ENCODE measurements at regions not wholly inside any gene's neighbourhood (a gene's known extent, or its start where the extent isn't known, plus 50 kb on each side); places are given as distances from the start of the nearest gene placed in this dataset.
A peak's percentile ranks its signal among the peaks of the same experiment; 100 is the strongest.

- no peak for DNase-seq (ENCODE audit: low spot score)
- in situ Hi-C loops (cut with HindIII; ENCODE audit: low sequenced_read_pairs): no loop called here
These were observed 146.4 kb upstream of the FAM83B start for GRCh38 chr6:54700158-54700557.

GRCh38 chr6:54702772-54703171 lies 143.8 kb upstream of the FAM83B start:
- in situ Hi-C loops (cut with HindIII; ENCODE audit: low sequenced_read_pairs): no loop called here

GRCh38 chr6:54706391-54706790 lies 140.2 kb upstream of the FAM83B start:
- in situ Hi-C loops (cut with HindIII; ENCODE audit: low sequenced_read_pairs): no loop called here
- no peak for DNase-seq (ENCODE audit: low spot score)

More at GRCh38 chr6:54702772-54703171, 143.8 kb upstream of the FAM83B start:
- DNase-seq (ENCODE audit: low spot score): no peak

GRCh38 chr6:54706844-54707605 lies 139.5 kb upstream of the FAM83B start:
- in situ Hi-C loops (cut with HindIII; ENCODE audit: low sequenced_read_pairs): no loop called here
- DNase-seq (ENCODE audit: low spot score): no peak

GRCh38 chr6:54710456-54710855 lies 136.1 kb upstream of the FAM83B start:
- no peak for DNase-seq (ENCODE audit: low spot score)
- in situ Hi-C loops (cut with HindIII; ENCODE audit: low sequenced_read_pairs): no loop called here

- DNase-seq (ENCODE audit: low spot score): no peak
- in situ Hi-C loops (cut with HindIII; ENCODE audit: low sequenced_read_pairs): no loop called here
These were observed 130.6 kb upstream of the FAM83B start for GRCh38 chr6:54716010-54716409.

- in situ Hi-C loops (cut with HindIII; ENCODE audit: low sequenced_read_pairs): no loop called here
- no peak for DNase-seq (ENCODE audit: low spot score)
These were observed 129.7 kb upstream of the FAM83B start for GRCh38 chr6:54716877-54717276.

GRCh38 chr6:54717849-54718455 lies 128.6 kb upstream of the FAM83B start:
- in situ Hi-C loops (cut with HindIII; ENCODE audit: low sequenced_read_pairs): no loop called here
- DNase-seq (ENCODE audit: low spot score): peak; percentile 66

GRCh38 chr6:54718541-54719023 lies 128.0 kb upstream of the FAM83B start:
- DNase-seq (ENCODE audit: low spot score): no peak
- in situ Hi-C loops (cut with HindIII; ENCODE audit: low sequenced_read_pairs): no loop called here

- no peak for DNase-seq (ENCODE audit: low spot score)
- in situ Hi-C loops (cut with HindIII; ENCODE audit: low sequenced_read_pairs): no loop called here
These were observed 127.4 kb upstream of the FAM83B start for GRCh38 chr6:54719131-54719530.

GRCh38 chr6:54719633-54720032 lies 126.9 kb upstream of the FAM83B start:
- no peak for DNase-seq (ENCODE audit: low spot score)
- in situ Hi-C loops (cut with HindIII; ENCODE audit: low sequenced_read_pairs): no loop called here

GRCh38 chr6:54722328-54722727 lies 124.2 kb upstream of the FAM83B start:
- in situ Hi-C loops (cut with HindIII; ENCODE audit: low sequenced_read_pairs): no loop called here
- no peak for DNase-seq (ENCODE audit: low spot score)

- in situ Hi-C loops (cut with HindIII; ENCODE audit: low sequenced_read_pairs): no loop called here
- DNase-seq (ENCODE audit: low spot score): no peak
These were observed 116.9 kb upstream of the FAM83B start for GRCh38 chr6:54729716-54730115.

GRCh38 chr6:54730767-54731630 lies 115.6 kb upstream of the FAM83B start:
- DNase-seq (ENCODE audit: low spot score): no peak
- in situ Hi-C loops (cut with HindIII; ENCODE audit: low sequenced_read_pairs): no loop called here

- no peak for DNase-seq (ENCODE audit: low spot score)
- in situ Hi-C loops (cut with HindIII; ENCODE audit: low sequenced_read_pairs): no loop called here
These were observed 109.3 kb upstream of the FAM83B start for GRCh38 chr6:54737247-54737646.

GRCh38 chr6:54747955-54748354 lies 98.6 kb upstream of the FAM83B start:
- in situ Hi-C loops (cut with HindIII; ENCODE audit: low sequenced_read_pairs): no loop called here
- no peak for DNase-seq (ENCODE audit: low spot score)

GRCh38 chr6:54754406-54754805 lies 92.2 kb upstream of the FAM83B start:
- in situ Hi-C loops (cut with HindIII; ENCODE audit: low sequenced_read_pairs): no loop called here
- no peak for DNase-seq (ENCODE audit: low spot score)

- in situ Hi-C loops (cut with HindIII; ENCODE audit: low sequenced_read_pairs): no loop called here
- DNase-seq (ENCODE audit: low spot score): no peak
These were observed 88.2 kb upstream of the FAM83B start for GRCh38 chr6:54758340-54758739.

- in situ Hi-C loops (cut with HindIII; ENCODE audit: low sequenced_read_pairs): no loop called here
- DNase-seq (ENCODE audit: low spot score): no peak
These were observed 78.1 kb upstream of the FAM83B start for GRCh38 chr6:54768494-54768893.

GRCh38 chr6:54770328-54770727 lies 76.2 kb upstream of the FAM83B start:
- in situ Hi-C loops (cut with HindIII; ENCODE audit: low sequenced_read_pairs): no loop called here
- no peak for DNase-seq (ENCODE audit: low spot score)
